ENCODE measurements at regions not wholly inside any gene's neighbourhood (a gene's known extent, or its start where the extent isn't known, plus 50 kb on each side); places are given as distances from the start of the nearest gene placed in this dataset.

DNA sequence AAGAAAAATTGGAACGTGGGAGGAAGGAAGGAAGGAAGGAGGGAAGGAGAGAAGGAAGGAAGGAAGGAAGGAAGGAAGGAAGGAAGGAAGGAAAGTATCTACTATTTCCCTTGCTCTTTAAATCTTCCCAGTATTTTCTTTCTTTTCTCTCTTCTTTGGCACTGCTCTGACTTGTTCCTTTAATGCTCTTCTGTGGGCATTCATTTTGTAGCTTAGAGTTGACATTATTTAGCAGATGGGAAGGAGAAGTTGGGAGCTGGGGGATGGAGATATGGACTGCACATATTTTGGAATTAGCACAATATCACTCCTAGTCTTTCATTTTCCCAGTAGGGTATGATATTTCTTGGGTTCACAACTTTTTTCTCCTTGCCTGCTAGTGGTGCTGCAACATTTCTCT lies 152.2 kb downstream of the TFAP2B start:
- Histone ChIP-seq H3K4me3 (ENCODE audit: low read depth in 1 of 2, low read length in 1 of 2) (no peak overlapping the region), H3K4me1 (ENCODE audit: control insufficient read depth in 1 of 2, insufficient read depth in 1 of 2, low read depth in 1 of 2, low read length in 1 of 2) (peaks cover 3 to 10% of the 10 kb centered on the region in 2 experiments), H3K27me3 (no peaks in the 10 kb centered on the region), H3K9me3 (no peaks in the 10 kb centered on the region), H3K36me3 (no peaks in the 10 kb centered on the region), H3K27ac (no peak overlapping the region)
- TF ChIP-seq, protein P1, sequence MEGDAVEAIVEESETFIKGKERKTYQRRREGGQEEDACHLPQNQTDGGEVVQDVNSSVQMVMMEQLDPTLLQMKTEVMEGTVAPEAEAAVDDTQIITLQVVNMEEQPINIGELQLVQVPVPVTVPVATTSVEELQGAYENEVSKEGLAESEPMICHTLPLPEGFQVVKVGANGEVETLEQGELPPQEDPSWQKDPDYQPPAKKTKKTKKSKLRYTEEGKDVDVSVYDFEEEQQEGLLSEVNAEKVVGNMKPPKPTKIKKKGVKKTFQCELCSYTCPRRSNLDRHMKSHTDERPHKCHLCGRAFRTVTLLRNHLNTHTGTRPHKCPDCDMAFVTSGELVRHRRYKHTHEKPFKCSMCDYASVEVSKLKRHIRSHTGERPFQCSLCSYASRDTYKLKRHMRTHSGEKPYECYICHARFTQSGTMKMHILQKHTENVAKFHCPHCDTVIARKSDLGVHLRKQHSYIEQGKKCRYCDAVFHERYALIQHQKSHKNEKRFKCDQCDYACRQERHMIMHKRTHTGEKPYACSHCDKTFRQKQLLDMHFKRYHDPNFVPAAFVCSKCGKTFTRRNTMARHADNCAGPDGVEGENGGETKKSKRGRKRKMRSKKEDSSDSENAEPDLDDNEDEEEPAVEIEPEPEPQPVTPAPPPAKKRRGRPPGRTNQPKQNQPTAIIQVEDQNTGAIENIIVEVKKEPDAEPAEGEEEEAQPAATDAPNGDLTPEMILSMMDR (IDR thresholded peaks at IDR 0.05): no peak

DNA sequence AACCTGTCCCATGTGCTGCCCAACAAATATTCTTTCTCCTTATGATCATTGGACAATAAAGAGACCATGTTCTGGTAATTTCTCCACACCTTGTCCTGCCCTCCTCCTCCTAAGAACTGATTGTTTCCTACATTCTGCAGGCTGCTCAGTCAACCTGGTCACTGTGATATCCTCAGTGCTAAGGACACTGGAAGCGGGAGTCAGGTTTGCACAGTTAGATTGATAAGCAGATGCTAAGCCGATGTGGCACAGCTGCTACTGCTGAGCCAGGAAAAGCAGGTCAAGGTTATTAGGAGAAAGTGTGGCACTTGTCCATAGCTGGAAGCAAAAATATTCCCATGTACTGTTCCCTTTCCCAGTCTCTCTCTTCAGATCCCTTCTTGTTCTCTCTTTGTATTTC lies 154.8 kb downstream of the TFAP2B start:
- no peak overlapping the region for H3K4me3 ChIP-seq (ENCODE audit: low read depth in 1 of 2, low read length in 1 of 2)
- no peak overlapping the region for H3K27ac ChIP-seq
- no peaks in the 10 kb centered on the region for H3K9me3 ChIP-seq
- H3K27me3 ChIP-seq: no peaks in the 10 kb centered on the region
- no peaks in the 10 kb centered on the region for H3K36me3 ChIP-seq
- no peaks in the 10 kb centered on the region for H3K4me1 ChIP-seq (ENCODE audit: control insufficient read depth in 1 of 2, insufficient read depth in 1 of 2, low read depth in 1 of 2, low read length in 1 of 2)
- TF ChIP-seq, protein P1 (IDR thresholded peaks at IDR 0.05): no peak

DNA sequence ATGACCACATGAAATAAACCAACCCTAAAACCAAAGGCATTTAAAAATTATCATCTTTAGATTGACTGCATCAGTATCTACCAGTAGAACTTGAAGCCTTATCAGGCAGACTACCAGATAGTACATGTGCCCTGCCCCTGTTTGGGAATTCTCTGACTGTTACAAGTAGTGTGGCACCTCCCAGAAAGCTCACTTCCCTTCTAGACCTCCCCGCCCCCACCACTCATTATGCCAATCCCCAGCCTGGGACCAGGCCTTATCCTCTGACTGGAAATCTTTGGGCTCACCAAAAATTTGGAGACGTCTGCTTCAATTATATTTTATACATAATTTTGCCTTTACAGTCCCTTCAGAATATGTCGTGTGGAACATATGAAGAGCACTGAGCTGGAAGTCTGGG lies 155.6 kb downstream of the TFAP2B start:
- H3K36me3 ChIP-seq: no peaks in the 10 kb centered on the region
- no peaks in the 10 kb centered on the region for H3K27me3 ChIP-seq
- no peaks in the 10 kb centered on the region for H3K9me3 ChIP-seq
- no peak overlapping the region for H3K4me3 ChIP-seq (ENCODE audit: low read depth in 1 of 2, low read length in 1 of 2)
- TF ChIP-seq, protein P1 (IDR thresholded peaks at IDR 0.05): no peak
- no peaks in the 10 kb centered on the region for H3K4me1 ChIP-seq (ENCODE audit: control insufficient read depth in 1 of 2, insufficient read depth in 1 of 2, low read depth in 1 of 2, low read length in 1 of 2)
- no peak overlapping the region for H3K27ac ChIP-seq

DNA sequence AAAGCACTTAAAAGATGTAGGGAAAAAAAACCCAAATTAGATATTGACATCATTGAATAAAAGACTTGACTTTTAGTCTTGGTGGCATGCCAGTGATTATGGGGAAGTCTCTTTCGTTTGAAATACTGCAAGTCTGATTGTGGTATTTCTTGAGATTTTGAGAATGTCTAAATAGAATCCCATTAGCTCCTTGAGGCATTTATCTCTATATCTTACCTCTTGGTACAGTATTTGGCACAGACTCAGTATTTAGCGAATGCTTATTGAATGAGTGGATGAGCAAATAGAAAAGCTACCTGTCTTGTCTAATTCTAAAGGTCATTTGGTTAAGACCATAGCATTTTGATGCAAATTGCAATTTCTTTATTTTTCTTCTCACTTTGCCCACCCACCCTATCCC lies 156.5 kb downstream of the TFAP2B start:
- Histone ChIP-seq H3K27me3 (no peaks in the 10 kb centered on the region), H3K4me3 (ENCODE audit: low read depth in 1 of 2, low read length in 1 of 2) (no peak overlapping the region), H3K9me3 (no peaks in the 10 kb centered on the region), H3K4me1 (ENCODE audit: control insufficient read depth in 1 of 2, insufficient read depth in 1 of 2, low read depth in 1 of 2, low read length in 1 of 2) (no peaks in the 10 kb centered on the region), H3K27ac (no peak overlapping the region), H3K36me3 (no peaks in the 10 kb centered on the region)
- TF ChIP-seq, protein P1 (IDR thresholded peaks at IDR 0.05): no peak

DNA sequence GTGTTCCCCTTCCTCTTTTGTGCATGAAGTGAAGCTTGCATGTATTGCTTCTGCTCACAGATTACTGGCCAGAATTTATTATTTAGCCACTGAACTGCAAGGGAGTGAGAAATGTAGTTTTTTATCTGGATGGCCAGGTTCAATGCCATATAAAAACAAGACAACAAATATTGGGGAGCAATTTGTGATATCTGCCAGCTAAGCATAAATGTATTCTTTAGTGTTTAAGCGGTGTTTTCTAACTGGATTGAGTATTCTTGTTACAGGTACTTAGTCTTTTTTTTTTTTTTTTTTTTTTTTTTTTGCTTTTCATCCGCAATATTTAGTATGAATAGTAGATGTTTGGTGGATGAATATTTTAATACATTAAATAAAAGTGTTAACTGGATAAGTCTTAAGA lies 158.2 kb downstream of the TFAP2B start:
- no peaks in the 10 kb centered on the region for H3K36me3 ChIP-seq
- H3K4me3 ChIP-seq (ENCODE audit: low read depth in 1 of 2, low read length in 1 of 2): no peak overlapping the region
- no peak overlapping the region for H3K27ac ChIP-seq

More for the DNA sequence above, 158.2 kb downstream of the TFAP2B start:
- no peaks in the 10 kb centered on the region for H3K9me3 ChIP-seq
- no peaks in the 10 kb centered on the region for H3K27me3 ChIP-seq
- TF ChIP-seq, protein P1 (IDR thresholded peaks at IDR 0.05): no peak
- H3K4me1 ChIP-seq (ENCODE audit: control insufficient read depth in 1 of 2, insufficient read depth in 1 of 2, low read depth in 1 of 2, low read length in 1 of 2): no peaks in the 10 kb centered on the region

Measured in neutrophil (primary cell).